DND-41 (cell line): ENCODE measurements at regions not wholly inside any gene's neighbourhood (a gene's known extent, or its start where the extent isn't known, plus 50 kb on each side); places are given as distances from the start of the nearest gene placed in this dataset.

Experiments used
- ATAC-seq: fragments of 200-7000 bp; cut with Tn5 transposase; 3 replicates; pipeline ENCODE4 v1.9.1; 2021; ENCODE audit warnings: low read depth; ENCODE audit not compliant: insufficient read depth
- DNase-seq: peaks from one replicate; pipeline ENCODE4 v3.0.0-alpha.2; 2020
- H2AFZ ChIP-seq: 2 replicates; pipeline ENCODE4 v1.6.0; 2012; ENCODE audit warnings: low read depth, low read length
- H3K27ac ChIP-seq: 2 replicates; pipeline ENCODE4 v1.5.1; 2012; ENCODE audit warnings: low read length, inconsistent platforms
- H3K27me3 ChIP-seq: fragments of 200-600 bp; sonication (generic); 2 replicates; pipeline ENCODE4 v1.6.0; 2012; ENCODE audit warnings: low read length, mild to moderate bottlenecking, inconsistent platforms; ENCODE audit not compliant: insufficient read depth, poor library complexity
- H3K36me3 ChIP-seq: 2 replicates; pipeline ENCODE4 v1.5.1; 2012; ENCODE audit warnings: low read length, inconsistent platforms; ENCODE audit not compliant: insufficient read depth
- H3K4me1 ChIP-seq: 2 replicates; pipeline ENCODE4 v1.5.1; 2012; ENCODE audit warnings: mild to moderate bottlenecking, low read length; ENCODE audit not compliant: insufficient read depth
- H3K4me2 ChIP-seq: 2 replicates; pipeline ENCODE4 v1.6.0; 2012; ENCODE audit warnings: mild to moderate bottlenecking, moderate library complexity, low read length, inconsistent platforms; ENCODE audit not compliant: insufficient read depth
- H3K4me3 ChIP-seq, 2 experiments: fragments of 200-600 bp in 1 of 2; shearing (Covaris generic) in 1 of 2; 2 replicates each; pipeline ENCODE4 v1.5.1; 2012 to 2016; ENCODE audit warnings: inconsistent platforms in 2 of 2, low read length in 2 of 2, mild to moderate bottlenecking in 2 of 2, low read depth in 1 of 2, moderate library complexity in 1 of 2
- H3K79me2 ChIP-seq: 2 replicates; pipeline ENCODE4 v1.6.0; 2012; ENCODE audit warnings: low read length, inconsistent platforms; ENCODE audit not compliant: insufficient read depth
- H3K9ac ChIP-seq: 2 replicates; pipeline ENCODE4 v1.6.0; 2012; ENCODE audit warnings: low read depth, mild to moderate bottlenecking, inconsistent platforms, low read length, moderate library complexity
- H3K9me3 ChIP-seq: 2 replicates; pipeline ENCODE4 v1.5.1; 2012; ENCODE audit warnings: low read length, moderate library complexity, mild to moderate bottlenecking, inconsistent platforms; ENCODE audit not compliant: insufficient read depth, severe bottlenecking
- H4K20me1 ChIP-seq: 2 replicates; pipeline ENCODE4 v1.6.0; 2012; ENCODE audit warnings: low read length; ENCODE audit not compliant: insufficient read depth
- CTCF ChIP-seq: IDR thresholded peaks from 2 replicates; pipeline ENCODE4 v1.5.1; 2012; ENCODE audit warnings: borderline replicate concordance, low read length, moderate library complexity, mild to moderate bottlenecking; ENCODE audit not compliant: poor library complexity, severe bottlenecking; ENCODE audit errors: extremely low read depth
- EZH2 ChIP-seq: IDR thresholded peaks from 3 replicates; pipeline ENCODE4 v1.6.1; 2012; ENCODE audit warnings: borderline replicate concordance, low read depth, mild to moderate bottlenecking, moderate library complexity, low read length, inconsistent platforms; ENCODE audit not compliant: severe bottlenecking

GRCh38 chr13:112198396-112199010 lies 131.6 kb downstream of the SOX1 start:
- Histone ChIP-seq H2AFZ (no peak overlapping the region), H3K36me3 (no peaks in the 10 kb centered on the region), H3K79me2 (no peaks in the 10 kb centered on the region), H4K20me1 (no peaks in the 10 kb centered on the region), H3K27ac (no peak overlapping the region), H3K4me3 (no peak overlapping the region), H3K27me3 (peaks cover 4% of the 10 kb centered on the region), H3K4me1 (no peaks in the 10 kb centered on the region), H3K4me2 (no peak overlapping the region), H3K9ac (no peak overlapping the region), H3K9me3 (no peaks in the 10 kb centered on the region)
- TF ChIP-seq CTCF (no peak), EZH2 (no peak)
- DNase-seq: no peak
- ATAC-seq: no peak

- H3K9me3 ChIP-seq: no peaks in the 10 kb centered on the region
- H3K4me2 ChIP-seq: no peak overlapping the region
- H4K20me1 ChIP-seq: no peaks in the 10 kb centered on the region
- H2AFZ ChIP-seq: no peak overlapping the region
- no peak overlapping the region for H3K4me3 ChIP-seq
- H3K79me2 ChIP-seq: no peaks in the 10 kb centered on the region
- no peak overlapping the region for H3K27ac ChIP-seq
- no peak for TF ChIP-seq CTCF
- TF ChIP-seq EZH2: no peak
- no peak overlapping the region for H3K9ac ChIP-seq
- no peak for ATAC-seq
- no peak for DNase-seq
- H3K27me3 ChIP-seq: peaks cover 7% of the 10 kb centered on the region
- H3K36me3 ChIP-seq: no peaks in the 10 kb centered on the region
- no peaks in the 10 kb centered on the region for H3K4me1 ChIP-seq
Observed at GRCh38 chr13:112200200-112200599, 133.3 kb downstream of the SOX1 start.

GRCh38 chr13:112202266-112202665 lies 135.3 kb downstream of the SOX1 start:
- Histone ChIP-seq H3K4me2 (no peak overlapping the region), H3K27me3 (peaks cover 12% of the 10 kb centered on the region), H3K36me3 (no peaks in the 10 kb centered on the region), H4K20me1 (no peaks in the 10 kb centered on the region), H3K79me2 (no peaks in the 10 kb centered on the region), H3K27ac (no peak overlapping the region), H3K4me1 (no peaks in the 10 kb centered on the region), H2AFZ (no peak overlapping the region), H3K9ac (no peak overlapping the region), H3K9me3 (no peaks in the 10 kb centered on the region), H3K4me3 (no peak overlapping the region)
- ATAC-seq: no peak
- no peak for DNase-seq
- no peak for TF ChIP-seq EZH2
- TF ChIP-seq CTCF: no peak
